IMR-90 (cell line): ENCODE measurements at regions not wholly inside any gene's neighbourhood (a gene's known extent, or its start where the extent isn't known, plus 50 kb on each side); places are given as distances from the start of the nearest gene placed in this dataset.

Source experiments
- ATAC-seq: fragments of 200-7000 bp; cut with Tn5 transposase; 2 replicates; pipeline ENCODE4 v1.9.1; 2020; ENCODE audit warnings: low read depth, mild to moderate bottlenecking, moderate library complexity
- BruUV-seq: library from RNA; stranded (reverse); fragments of 400-500 nt; replicated peaks from 2 replicates; lab custom pipeline; 2021; lab: Mats Ljungman, UMichigan
- CTCF ChIA-PET: fragments of 300-600 bp; formaldehyde crosslinking; extraction: SDS; loops from one replicate; lab custom pipeline; 2021; ENCODE audit warnings: antibody characterized with exemption; lab: Yijun Ruan, JAX
- POLR2A ChIA-PET: fragments of 300-600 bp; sonication (Branson Sonifier 250); formaldehyde crosslinking; loops from one replicate; lab custom pipeline; 2022; ENCODE audit warnings: antibody characterized with exemption; ENCODE audit not compliant: unreplicated experiment; lab: Charles Lee
- DNase-seq: peaks from one replicate; pipeline ENCODE4 v3.0.0; 2013
- H2AFZ ChIP-seq: replicated peaks from 2 replicates; pipeline ENCODE3; 2013; ENCODE audit warnings: low read length, mild to moderate bottlenecking; ENCODE audit not compliant: poor library complexity
- H2AK5ac ChIP-seq: 2 replicates; pipeline ENCODE4 v1.6.1; 2013; ENCODE audit warnings: low read depth, low read length, inconsistent platforms
- H2AK9ac ChIP-seq: replicated peaks from 2 replicates; pipeline ENCODE3; 2013; ENCODE audit warnings: mild to moderate bottlenecking, low read depth, low read length, moderate library complexity; ENCODE audit not compliant: poor library complexity
- H2BK120ac ChIP-seq: 2 replicates; pipeline ENCODE4 v1.6.1; 2013; ENCODE audit warnings: low read depth, low read length, inconsistent platforms
- H2BK15ac ChIP-seq: 3 replicates; pipeline ENCODE4 v1.6.1; 2013; ENCODE audit warnings: low read depth, low read length, inconsistent platforms
- H2BK20ac ChIP-seq: 2 replicates; pipeline ENCODE4 v1.6.1; 2013; ENCODE audit warnings: low read depth, mild to moderate bottlenecking, inconsistent platforms, low read length, moderate library complexity
- H2BK5ac ChIP-seq: 2 replicates; pipeline ENCODE4 v1.6.1; 2013; ENCODE audit warnings: mild to moderate bottlenecking, low read depth, low read length, inconsistent platforms; ENCODE audit not compliant: poor library complexity, severe bottlenecking
- H3K14ac ChIP-seq: replicated peaks from 2 replicates; pipeline ENCODE4 v1.6.1; 2013; ENCODE audit warnings: low read depth, low read length, inconsistent platforms
- H3K18ac ChIP-seq: 2 replicates; pipeline ENCODE4 v1.6.1; 2013; ENCODE audit warnings: low read depth, low read length, control low read depth
- H3K23ac ChIP-seq: 2 replicates; pipeline ENCODE4 v1.6.1; 2013; ENCODE audit warnings: low read depth, low read length, inconsistent platforms
- H3K27ac ChIP-seq: 2 replicates; pipeline ENCODE4 v1.5.1; 2013; ENCODE audit warnings: mild to moderate bottlenecking, control low read depth, low read length; ENCODE audit not compliant: insufficient read depth
- H3K27me3 ChIP-seq: 2 replicates; pipeline ENCODE4 v1.6.1; 2013; ENCODE audit warnings: low read length; ENCODE audit not compliant: control insufficient read depth, insufficient read depth
- H3K36me3 ChIP-seq: 2 replicates; pipeline ENCODE4 v1.6.1; 2013; ENCODE audit warnings: low read length, mixed read lengths; ENCODE audit not compliant: control insufficient read depth, insufficient read depth
- H3K4ac ChIP-seq: 2 replicates; pipeline ENCODE4 v1.6.1; 2013; ENCODE audit warnings: low read depth, low read length, inconsistent platforms
- H3K4me1 ChIP-seq: 2 replicates; pipeline ENCODE4 v1.6.1; 2013; ENCODE audit warnings: low read length, mixed read lengths; ENCODE audit not compliant: control insufficient read depth, insufficient read depth
- H3K4me2 ChIP-seq: 2 replicates; pipeline ENCODE4 v1.6.1; 2013; ENCODE audit warnings: low read depth, mild to moderate bottlenecking, control low read depth, low read length, moderate library complexity
- H3K4me3 ChIP-seq: 2 replicates; pipeline ENCODE4 v1.5.1; 2013; ENCODE audit warnings: low read depth, mild to moderate bottlenecking, control low read depth, low read length, moderate library complexity; ENCODE audit not compliant: insufficient read depth
- H3K56ac ChIP-seq: 2 replicates; pipeline ENCODE4 v1.6.1; 2013; ENCODE audit warnings: low read length, inconsistent platforms; ENCODE audit not compliant: insufficient read depth; ENCODE audit errors: extremely low read depth
- H3K79me1 ChIP-seq, 2 experiments: 2 replicates each; pipeline ENCODE4 v1.6.1; 2013; ENCODE audit warnings: low read length in 2 of 2, inconsistent platforms in 1 of 2, low read depth in 1 of 2
- H3K9ac ChIP-seq: 2 replicates; pipeline ENCODE4 v1.6.1; 2013; ENCODE audit warnings: low read depth, low read length, control low read depth
- H3K9me1 ChIP-seq: 2 replicates; pipeline ENCODE4 v1.6.1; 2013; ENCODE audit warnings: low read length, inconsistent platforms; ENCODE audit not compliant: insufficient read depth
- H3K9me3 ChIP-seq: 2 replicates; pipeline ENCODE4 v1.6.1; 2013; ENCODE audit warnings: low read length; ENCODE audit not compliant: control insufficient read depth, insufficient read depth
- H4K20me1 ChIP-seq: 2 replicates; pipeline ENCODE4 v1.6.1; 2013; ENCODE audit warnings: low read length, inconsistent platforms; ENCODE audit not compliant: insufficient read depth
- H4K5ac ChIP-seq: 2 replicates; pipeline ENCODE4 v1.6.1; 2013; ENCODE audit warnings: mild to moderate bottlenecking, low read depth, low read length, control low read depth
- H4K8ac ChIP-seq, 2 experiments: 2 replicates each; pipeline ENCODE4 v1.6.1; 2013; ENCODE audit warnings: low read depth in 2 of 2, low read length in 2 of 2, control low read depth in 1 of 2, inconsistent platforms in 1 of 2
- H4K91ac ChIP-seq: 2 replicates; pipeline ENCODE4 v1.6.1; 2013; ENCODE audit warnings: low read depth, low read length, inconsistent platforms; ENCODE audit not compliant: insufficient read depth
- BHLHE40 ChIP-seq: fragments of 150-350 bp; IDR thresholded peaks from 2 replicates; pipeline ENCODE4 v1.6.1; 2016; ENCODE audit warnings: mild to moderate bottlenecking, low read depth, low read length
- CEBPB ChIP-seq: IDR thresholded peaks from 2 replicates; pipeline ENCODE4 v1.6.1; 2012; ENCODE audit warnings: low read depth, low read length, improper control_type of control experiment
- FOS ChIP-seq: fragments of 150-350 bp; IDR thresholded peaks from 2 replicates; pipeline ENCODE4 v1.6.1; 2016; ENCODE audit warnings: low read depth, low read length
- MAFK ChIP-seq: IDR thresholded peaks from 2 replicates; pipeline ENCODE4 v1.6.1; 2012; ENCODE audit warnings: low read depth, low read length, improper control_type of control experiment
- MAZ ChIP-seq: IDR thresholded peaks from 2 replicates; pipeline ENCODE4 v1.6.1; 2012; ENCODE audit warnings: low read depth, mild to moderate bottlenecking, low read length, improper control_type of control experiment, moderate library complexity, borderline replicate concordance
- MXI1 ChIP-seq: IDR thresholded peaks from 2 replicates; pipeline ENCODE4 v1.6.1; 2012; ENCODE audit warnings: low read depth, mild to moderate bottlenecking, low read length, moderate library complexity, borderline replicate concordance
- POLR2A ChIP-seq: IDR thresholded peaks from 2 replicates; pipeline ENCODE4 v1.6.1; 2012; ENCODE audit warnings: mild to moderate bottlenecking, low read depth, low read length
- RAD21 ChIP-seq: IDR thresholded peaks from 2 replicates; pipeline ENCODE4 v1.6.1; 2012; ENCODE audit warnings: low read length, improper control_type of control experiment
- RCOR1 ChIP-seq: IDR thresholded peaks from 2 replicates; pipeline ENCODE4 v1.6.1; 2012; ENCODE audit warnings: mild to moderate bottlenecking, low read length, improper control_type of control experiment; ENCODE audit not compliant: insufficient replicate concordance
- RFX5 ChIP-seq: IDR thresholded peaks from 2 replicates; pipeline ENCODE4 v1.8.0; 2012; ENCODE audit warnings: low read depth, mild to moderate bottlenecking, low read length, moderate library complexity
- SMC3 ChIP-seq: fragments of 150-350 bp; IDR thresholded peaks from 2 replicates; pipeline ENCODE4 v1.6.1; 2016; ENCODE audit warnings: low read depth, mild to moderate bottlenecking, antibody characterized with exemption, low read length, moderate library complexity
- dilution Hi-C: fragments of 300-500 bp; cut with HindIII; formaldehyde crosslinking; loops from one replicate; pipeline ENCODE4 v1.14.3; 2018; ENCODE audit warnings: low sequenced_read_pairs; ENCODE audit not compliant: unreplicated experiment
- in situ Hi-C: fragments of 300-500 bp; cut with MboI; formaldehyde crosslinking; loops from 3 replicates; pipeline ENCODE4 v1.14.3; 2019; ENCODE audit warnings: low sequenced_read_pairs, inconsistent platforms, mixed read lengths
- intact Hi-C: fragments of 100-400 bp; cut with micrococcal nuclease; formaldehyde crosslinking; loops from 2 replicates; pipeline ENCODE4 v1.10.0; 2022
- TF ChIP-seq, protein P1 (sequence below): fragments of 150-350 bp; IDR thresholded peaks from 2 replicates; pipeline ENCODE4 v1.6.1; 2017; ENCODE audit warnings: mild to moderate bottlenecking, antibody characterized with exemption, low read length, low read depth
- TF ChIP-seq, protein P2 (sequence below): conservative IDR thresholded peaks from 2 replicates; pipeline ENCODE4 v1.5.1; 2012; ENCODE audit warnings: mild to moderate bottlenecking, low read depth, low read length, improper control_type of control experiment

DNA sequence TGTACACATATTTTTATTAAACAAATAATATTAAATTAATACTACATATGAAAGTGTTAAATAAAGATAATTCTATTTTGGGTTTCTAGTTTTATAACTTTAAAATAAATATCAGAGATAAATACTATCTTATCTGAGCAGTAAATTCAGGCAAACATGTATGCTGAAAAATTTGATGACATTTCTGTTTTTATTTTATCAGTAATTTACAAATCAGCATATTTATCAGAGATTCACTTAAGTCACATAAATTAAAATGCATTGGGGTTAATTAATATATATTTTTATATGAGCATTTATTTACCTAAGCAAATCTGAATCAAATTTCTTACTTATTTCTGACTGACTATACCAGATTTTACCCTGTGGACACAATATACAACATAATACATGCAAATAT is 1499.8 kb downstream of the OTOL1 start:
- Histone ChIP-seq H2BK120ac (no peak overlapping the region), H3K4me2 (no peak overlapping the region), H2AFZ (no peak overlapping the region), H3K14ac (no peak overlapping the region), H3K23ac (no peak overlapping the region), H2BK20ac (no peak overlapping the region), H4K8ac (no peak overlapping the region), H2AK5ac (no peak overlapping the region), H3K27me3 (no peaks in the 10 kb centered on the region), H2AK9ac (no peak overlapping the region), H3K79me1 (no peaks in the 10 kb centered on the region), H4K91ac (no peak overlapping the region), H4K20me1 (no peaks in the 10 kb centered on the region), H3K9ac (no peak overlapping the region), H3K36me3 (no peaks in the 10 kb centered on the region), H3K9me1 (no peaks in the 10 kb centered on the region), H3K4me3 (no peak overlapping the region), H3K18ac (no peak overlapping the region), H2BK5ac (no peak overlapping the region), H3K9me3 (no peaks in the 10 kb centered on the region), H2BK15ac (no peak overlapping the region), H4K5ac (no peak overlapping the region), H3K56ac (no peak overlapping the region), H3K4ac (no peak overlapping the region), H3K27ac (no peak overlapping the region), H3K4me1 (no peaks in the 10 kb centered on the region)
- dilution Hi-C loops (no loop called here), intact Hi-C loops (no loop called here), in situ Hi-C loops (no loop called here)
- ChIA-PET CTCF (no interaction called here), POLR2A (no interaction called here)
- no TSS peak for BruUV-seq
- TF ChIP-seq MXI1 = no peak
- no peak for TF ChIP-seq SMC3
- TF ChIP-seq, protein P1, sequence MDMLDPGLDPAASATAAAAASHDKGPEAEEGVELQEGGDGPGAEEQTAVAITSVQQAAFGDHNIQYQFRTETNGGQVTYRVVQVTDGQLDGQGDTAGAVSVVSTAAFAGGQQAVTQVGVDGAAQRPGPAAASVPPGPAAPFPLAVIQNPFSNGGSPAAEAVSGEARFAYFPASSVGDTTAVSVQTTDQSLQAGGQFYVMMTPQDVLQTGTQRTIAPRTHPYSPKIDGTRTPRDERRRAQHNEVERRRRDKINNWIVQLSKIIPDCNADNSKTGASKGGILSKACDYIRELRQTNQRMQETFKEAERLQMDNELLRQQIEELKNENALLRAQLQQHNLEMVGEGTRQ = no peak
- no peak for TF ChIP-seq RAD21
- TF ChIP-seq FOS = no peak
- TF ChIP-seq MAZ = no peak
- no peak for TF ChIP-seq BHLHE40
- TF ChIP-seq CEBPB = no peak
- TF ChIP-seq POLR2A = no peak
- TF ChIP-seq, protein P2, sequence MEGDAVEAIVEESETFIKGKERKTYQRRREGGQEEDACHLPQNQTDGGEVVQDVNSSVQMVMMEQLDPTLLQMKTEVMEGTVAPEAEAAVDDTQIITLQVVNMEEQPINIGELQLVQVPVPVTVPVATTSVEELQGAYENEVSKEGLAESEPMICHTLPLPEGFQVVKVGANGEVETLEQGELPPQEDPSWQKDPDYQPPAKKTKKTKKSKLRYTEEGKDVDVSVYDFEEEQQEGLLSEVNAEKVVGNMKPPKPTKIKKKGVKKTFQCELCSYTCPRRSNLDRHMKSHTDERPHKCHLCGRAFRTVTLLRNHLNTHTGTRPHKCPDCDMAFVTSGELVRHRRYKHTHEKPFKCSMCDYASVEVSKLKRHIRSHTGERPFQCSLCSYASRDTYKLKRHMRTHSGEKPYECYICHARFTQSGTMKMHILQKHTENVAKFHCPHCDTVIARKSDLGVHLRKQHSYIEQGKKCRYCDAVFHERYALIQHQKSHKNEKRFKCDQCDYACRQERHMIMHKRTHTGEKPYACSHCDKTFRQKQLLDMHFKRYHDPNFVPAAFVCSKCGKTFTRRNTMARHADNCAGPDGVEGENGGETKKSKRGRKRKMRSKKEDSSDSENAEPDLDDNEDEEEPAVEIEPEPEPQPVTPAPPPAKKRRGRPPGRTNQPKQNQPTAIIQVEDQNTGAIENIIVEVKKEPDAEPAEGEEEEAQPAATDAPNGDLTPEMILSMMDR = no peak
- TF ChIP-seq MAFK = no peak
- TF ChIP-seq RCOR1 = no peak
- TF ChIP-seq RFX5 = no peak
- DNase-seq (no peak), ATAC-seq (no peak)
